ENCODE measurements at regions not wholly inside any gene's neighbourhood (a gene's known extent, or its start where the extent isn't known, plus 50 kb on each side); places are given as distances from the start of the nearest gene placed in this dataset.

DNA sequence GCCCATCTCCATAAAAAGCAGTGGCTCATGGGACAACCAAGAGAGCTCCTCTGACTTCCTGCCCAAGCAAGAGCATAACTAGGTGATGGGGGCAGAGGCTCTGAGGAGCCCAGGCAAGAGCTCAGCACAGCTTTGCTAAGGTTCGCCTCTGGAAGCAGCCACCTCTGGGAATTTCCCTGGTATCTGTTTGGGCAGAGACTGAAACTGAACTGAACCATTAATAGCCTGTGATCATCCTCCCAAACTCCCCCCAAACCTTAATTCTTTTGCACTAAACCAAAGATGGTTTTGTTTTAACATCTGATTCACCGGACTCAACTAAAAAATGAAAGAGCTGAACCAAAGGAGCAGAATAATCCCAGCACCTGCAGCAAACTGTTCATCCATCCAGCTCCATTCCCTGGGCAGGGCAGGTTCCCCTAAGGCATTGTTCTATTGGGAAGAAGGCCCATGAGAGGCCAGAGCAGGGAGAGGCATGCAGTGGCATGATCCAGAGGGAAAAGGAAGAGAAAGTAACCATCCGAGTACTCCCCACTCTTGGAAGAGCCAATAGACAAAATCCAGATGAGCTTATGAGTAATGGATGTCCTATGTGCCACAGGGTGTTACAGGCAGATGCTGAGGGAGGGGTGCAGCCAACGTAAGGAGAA, 77.8 kb upstream of the KAZN start:
- DNase-seq (ENCODE audit: low spot score): no peak

- DNase-seq (ENCODE audit: low spot score): no peak
Measured at GRCh38 chr1:14521622-14522021, 76.9 kb upstream of the KAZN start.

- peak; percentile 88 for DNase-seq (ENCODE audit: low spot score)
Measured at GRCh38 chr1:14522077-14522925, 76.2 kb upstream of the KAZN start.

- peak; percentile 74 for DNase-seq (ENCODE audit: low spot score)
Measured at GRCh38 chr1:14522926-14523241, 75.6 kb upstream of the KAZN start.

DNA sequence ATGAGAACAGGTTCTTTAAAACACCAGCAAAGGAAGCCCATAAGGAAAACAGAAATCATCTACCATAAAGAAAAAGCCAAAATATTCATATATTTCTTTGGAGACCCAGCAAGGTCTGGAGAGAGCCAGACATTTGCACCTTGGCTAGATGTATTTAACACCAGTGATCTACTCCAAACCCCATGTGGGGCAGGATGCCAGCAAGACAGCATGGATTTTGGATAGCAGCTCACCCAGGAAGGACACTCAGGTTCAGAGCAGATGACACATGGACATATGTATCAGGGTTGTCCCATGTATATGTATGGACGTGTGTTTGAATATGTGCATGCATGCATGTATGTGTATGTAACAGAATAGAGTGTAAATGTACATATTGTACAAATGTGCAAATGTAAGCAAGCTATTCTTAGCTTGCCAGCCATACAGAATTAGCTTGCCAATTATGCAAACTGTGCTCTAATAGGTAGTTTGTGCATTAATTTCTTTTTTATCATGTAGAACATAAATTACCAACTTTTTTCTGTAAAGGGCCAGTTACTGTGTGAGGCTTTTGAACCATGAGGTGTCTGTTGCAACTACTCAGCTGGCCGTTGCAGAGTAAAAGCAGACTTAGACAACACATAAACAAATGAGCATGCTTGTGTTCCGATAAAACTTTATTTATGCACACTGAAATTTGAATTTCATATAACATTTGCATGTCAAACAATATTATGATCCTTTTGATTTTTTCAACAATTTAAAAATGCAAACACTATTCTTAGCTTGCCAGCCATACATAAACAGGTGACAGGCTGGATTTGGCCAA, 73.5 kb upstream of the KAZN start:
- DNase-seq (ENCODE audit: low spot score): no peak

DNA sequence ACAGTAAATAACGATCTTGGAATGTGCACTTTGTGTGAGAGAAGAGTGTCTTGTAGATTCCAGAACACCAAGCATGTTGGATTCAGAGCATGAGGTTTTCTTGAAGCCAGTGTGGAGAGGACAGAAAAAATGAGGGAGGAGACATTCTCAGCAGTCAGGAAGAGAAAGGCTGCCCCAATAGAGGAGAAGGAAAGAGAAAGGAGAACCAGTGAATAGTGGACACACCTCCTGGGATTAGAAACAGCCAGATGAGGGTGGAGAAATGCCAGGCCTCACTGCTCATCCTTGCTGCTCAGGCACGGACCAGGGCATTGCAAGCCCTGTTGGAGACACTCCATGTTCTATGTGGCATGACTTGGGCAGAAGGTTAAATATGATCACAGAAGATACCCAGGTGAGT, 69.0 kb upstream of the KAZN start:
- DNase-seq (ENCODE audit: low spot score): no peak

DNA sequence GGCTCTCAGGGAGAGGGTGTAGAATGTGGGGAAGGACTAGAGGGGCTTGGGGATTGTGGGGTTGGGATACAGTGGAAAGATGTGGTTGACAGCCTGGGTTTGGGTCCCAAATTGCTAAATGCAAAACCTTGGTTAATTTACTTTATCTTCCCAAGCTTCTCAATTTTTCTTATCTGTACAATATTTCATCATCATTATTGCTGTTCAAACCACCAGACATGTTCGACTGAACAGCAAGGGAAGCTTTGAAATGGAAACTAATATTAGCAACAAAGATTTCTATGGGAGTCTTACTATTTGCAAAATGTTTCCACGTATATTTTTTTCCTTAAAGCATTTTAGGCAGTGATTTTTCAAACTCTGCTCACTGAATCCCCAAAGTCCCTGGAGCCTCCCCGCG, 67.0 kb upstream of the KAZN start:
- no peak for DNase-seq (ENCODE audit: low spot score)

DNA sequence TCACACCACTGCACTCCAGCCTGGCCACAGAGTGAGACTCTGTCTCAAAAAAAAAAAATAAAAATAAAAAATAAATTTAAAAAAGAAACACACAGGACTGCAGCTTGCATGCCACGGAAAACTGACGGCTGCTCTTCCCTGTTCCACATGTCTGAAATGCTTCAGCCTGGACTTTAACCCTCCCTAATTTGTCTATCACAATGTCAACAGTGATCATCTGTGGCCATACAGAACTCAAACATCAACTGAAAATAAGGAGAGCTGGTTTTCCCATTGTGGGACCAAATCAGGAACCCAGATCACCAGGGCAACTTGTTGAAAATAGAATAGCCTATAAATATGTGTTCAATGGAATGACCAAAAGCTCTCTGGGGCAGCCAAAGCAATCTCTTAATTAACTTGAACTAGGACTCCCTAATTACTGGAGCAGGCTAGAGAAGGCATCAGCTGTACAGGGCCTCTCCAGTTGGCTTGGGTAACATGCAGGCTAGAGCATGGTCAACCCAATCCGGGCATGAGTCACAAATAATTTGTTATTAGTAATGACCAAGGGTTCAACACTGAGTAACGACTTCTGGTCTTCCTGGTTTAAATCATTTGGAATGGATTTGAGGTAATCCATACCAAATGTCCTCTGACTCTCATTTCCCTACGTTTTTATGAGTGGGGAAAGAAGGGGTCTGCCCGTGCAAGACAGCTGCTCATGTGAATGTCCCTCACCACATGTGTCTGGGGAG, 62.7 kb upstream of the KAZN start:
- DNase-seq (ENCODE audit: low spot score): no peak

- DNase-seq (ENCODE audit: low spot score): peak; percentile 6
Measured at GRCh38 chr1:14538335-14538734, 60.1 kb upstream of the KAZN start.

- no peak for DNase-seq (ENCODE audit: low spot score)
Measured at GRCh38 chr1:14539309-14539708, 59.2 kb upstream of the KAZN start.

- peak; percentile 27 for DNase-seq (ENCODE audit: low spot score)
Measured at GRCh38 chr1:14539953-14540563, 58.4 kb upstream of the KAZN start.

- no peak for DNase-seq (ENCODE audit: low spot score)
Measured at GRCh38 chr1:14541348-14541747, 57.1 kb upstream of the KAZN start.

GRCh38 chr1:14543191-14543840, 55.2 kb upstream of the KAZN start:
- no peak for DNase-seq (ENCODE audit: low spot score)

DNA sequence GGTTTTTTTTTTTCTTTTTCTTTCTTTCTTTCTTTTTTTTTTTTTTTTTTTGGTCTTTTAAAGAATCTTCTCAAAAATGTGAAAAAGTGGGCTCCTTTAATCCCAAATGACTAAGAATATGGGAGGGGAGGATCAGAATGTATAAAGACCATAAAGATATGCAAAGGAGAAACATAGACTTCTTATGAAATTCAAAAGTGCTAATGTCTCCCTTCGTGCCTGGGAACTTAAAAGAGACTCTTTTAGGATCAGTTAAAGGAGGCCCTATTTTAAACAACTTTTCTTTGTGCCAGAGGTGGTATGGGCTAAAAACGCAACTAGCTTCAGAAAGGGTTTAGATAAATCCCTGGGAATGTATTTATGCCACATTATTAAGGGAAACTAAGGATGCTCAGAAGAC, 54.2 kb upstream of the KAZN start:
- no peak for DNase-seq (ENCODE audit: low spot score)

DNA sequence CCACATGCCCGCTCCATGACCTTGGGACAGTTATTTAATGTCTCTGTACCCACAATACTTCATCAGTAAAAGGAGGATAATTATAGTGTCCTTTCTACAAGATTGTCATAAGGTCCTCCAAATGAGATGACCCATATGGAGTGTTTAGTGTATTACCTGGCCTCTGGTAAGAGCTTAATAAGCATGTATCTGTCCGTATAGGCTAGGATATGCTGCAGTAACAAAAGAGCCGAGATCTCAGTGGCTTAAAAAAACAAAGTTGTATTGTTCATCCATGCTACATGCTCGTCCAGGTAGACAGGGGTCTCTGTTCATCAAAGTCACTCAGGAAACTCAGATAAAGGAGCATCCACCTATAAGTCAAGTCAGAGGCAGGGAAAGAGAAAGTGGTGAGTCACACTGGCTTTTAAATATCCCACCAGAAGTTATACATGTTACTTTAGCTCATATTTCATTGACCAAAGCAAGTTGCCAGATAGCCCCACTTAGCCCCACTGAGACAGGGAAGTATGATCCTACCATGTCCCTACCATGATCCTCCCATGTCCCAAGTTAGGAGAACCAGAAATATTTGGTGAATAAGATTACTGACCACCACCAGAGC, 53.0 kb upstream of the KAZN start:
- no peak for DNase-seq (ENCODE audit: low spot score)

- DNase-seq (ENCODE audit: low spot score): no peak
Measured at GRCh38 chr1:14546416-14546815, 52.1 kb upstream of the KAZN start.
